Fibroblast of skin of right biceps (primary cell): ENCODE measurements at regions not wholly inside any gene's neighbourhood (a gene's known extent, or its start where the extent isn't known, plus 50 kb on each side); places are given as distances from the start of the nearest gene placed in this dataset.
A peak's percentile ranks its signal among the peaks of the same experiment; 100 is the strongest.

Experiments used
- DNase-seq: peaks from one replicate; pipeline ENCODE4 v3.0.0-alpha.2; 2013

- peak; percentile 46 for DNase-seq
Measured at GRCh38 chr21:28781602-28782276, 210.9 kb downstream of the LTN1 start.

GRCh38 chr21:28779914-28780313, 212.8 kb downstream of the LTN1 start:
- no peak for DNase-seq

GRCh38 chr21:28776251-28776650, 216.4 kb downstream of the LTN1 start:
- peak; percentile 90 for DNase-seq

GRCh38 chr21:28775071-28775470, 217.6 kb downstream of the LTN1 start:
- DNase-seq = no peak

GRCh38 chr21:28773036-28773435, 219.6 kb downstream of the LTN1 start:
- peak; percentile 20 for DNase-seq

GRCh38 chr21:28771790-28772501, 220.7 kb downstream of the LTN1 start:
- peak; percentile 88 for DNase-seq

- peak; percentile 46 for DNase-seq
Measured at GRCh38 chr21:28770867-28771661, 221.6 kb downstream of the LTN1 start.

- DNase-seq = peak; percentile 53
Measured at GRCh38 chr21:28769683-28770082, 223.0 kb downstream of the LTN1 start.

GRCh38 chr21:28768753-28769152, 223.9 kb downstream of the LTN1 start:
- DNase-seq = no peak

GRCh38 chr21:28767523-28767922, 225.2 kb downstream of the LTN1 start:
- DNase-seq = no peak

- DNase-seq = no peak
Measured at GRCh38 chr21:28763809-28764418, 228.8 kb downstream of the LTN1 start.

- no peak for DNase-seq
Measured at GRCh38 chr21:28762357-28762735, 230.3 kb downstream of the LTN1 start.

GRCh38 chr21:28761674-28762356, 230.9 kb downstream of the LTN1 start:
- peak; percentile 78 for DNase-seq

- DNase-seq = no peak
Measured at GRCh38 chr21:28758883-28759242, 233.8 kb downstream of the LTN1 start.

- DNase-seq = peak; percentile 42
Measured at GRCh38 chr21:28758042-28758882, 234.4 kb downstream of the LTN1 start.

- DNase-seq = no peak
Measured at GRCh38 chr21:28754862-28755261, 237.8 kb downstream of the LTN1 start.

GRCh38 chr21:28754127-28754611, 238.5 kb downstream of the LTN1 start:
- DNase-seq = peak; percentile 92

- DNase-seq = no peak
Measured at GRCh38 chr21:28752131-28752530, 240.5 kb downstream of the LTN1 start.

- DNase-seq = no peak
Measured at GRCh38 chr21:28751176-28751575, 241.5 kb downstream of the LTN1 start.

- no peak for DNase-seq
Measured at GRCh38 chr21:28750565-28750964, 242.1 kb downstream of the LTN1 start.

GRCh38 chr21:28749536-28749935, 243.1 kb downstream of the LTN1 start:
- DNase-seq = no peak

GRCh38 chr21:28747464-28747863, 245.2 kb downstream of the LTN1 start:
- DNase-seq = no peak
